ENCODE measurements at regions not wholly inside any gene's neighbourhood (a gene's known extent, or its start where the extent isn't known, plus 50 kb on each side); places are given as distances from the start of the nearest gene placed in this dataset.

- ATAC-seq (no peak), DNase-seq (no peak)
- H3K27me3 ChIP-seq: no peaks in the 10 kb centered on the region
- H3K9me3 ChIP-seq: peaks cover 0 to 14% (median 0%) of the 10 kb centered on the region in 11 donors
- H3K4me1 ChIP-seq: no peaks in the 10 kb centered on the region
- H3K27ac ChIP-seq: no peak overlapping the region
- no peak overlapping the region for H3K4me3 ChIP-seq
- TF ChIP-seq, protein P1, sequence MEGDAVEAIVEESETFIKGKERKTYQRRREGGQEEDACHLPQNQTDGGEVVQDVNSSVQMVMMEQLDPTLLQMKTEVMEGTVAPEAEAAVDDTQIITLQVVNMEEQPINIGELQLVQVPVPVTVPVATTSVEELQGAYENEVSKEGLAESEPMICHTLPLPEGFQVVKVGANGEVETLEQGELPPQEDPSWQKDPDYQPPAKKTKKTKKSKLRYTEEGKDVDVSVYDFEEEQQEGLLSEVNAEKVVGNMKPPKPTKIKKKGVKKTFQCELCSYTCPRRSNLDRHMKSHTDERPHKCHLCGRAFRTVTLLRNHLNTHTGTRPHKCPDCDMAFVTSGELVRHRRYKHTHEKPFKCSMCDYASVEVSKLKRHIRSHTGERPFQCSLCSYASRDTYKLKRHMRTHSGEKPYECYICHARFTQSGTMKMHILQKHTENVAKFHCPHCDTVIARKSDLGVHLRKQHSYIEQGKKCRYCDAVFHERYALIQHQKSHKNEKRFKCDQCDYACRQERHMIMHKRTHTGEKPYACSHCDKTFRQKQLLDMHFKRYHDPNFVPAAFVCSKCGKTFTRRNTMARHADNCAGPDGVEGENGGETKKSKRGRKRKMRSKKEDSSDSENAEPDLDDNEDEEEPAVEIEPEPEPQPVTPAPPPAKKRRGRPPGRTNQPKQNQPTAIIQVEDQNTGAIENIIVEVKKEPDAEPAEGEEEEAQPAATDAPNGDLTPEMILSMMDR (IDR thresholded peaks at IDR 0.05): no peak
- intact Hi-C loops (cut with DNase I): no loop called here
- no peaks in the 10 kb centered on the region for H3K36me3 ChIP-seq
- WGBS, 2 donors: 92% methylated on average over 3 of the region's 3 CpGs
Observed at GRCh38 chr3:88678747-88679146, 428.7 kb upstream of the EPHA3 start.

DNA sequence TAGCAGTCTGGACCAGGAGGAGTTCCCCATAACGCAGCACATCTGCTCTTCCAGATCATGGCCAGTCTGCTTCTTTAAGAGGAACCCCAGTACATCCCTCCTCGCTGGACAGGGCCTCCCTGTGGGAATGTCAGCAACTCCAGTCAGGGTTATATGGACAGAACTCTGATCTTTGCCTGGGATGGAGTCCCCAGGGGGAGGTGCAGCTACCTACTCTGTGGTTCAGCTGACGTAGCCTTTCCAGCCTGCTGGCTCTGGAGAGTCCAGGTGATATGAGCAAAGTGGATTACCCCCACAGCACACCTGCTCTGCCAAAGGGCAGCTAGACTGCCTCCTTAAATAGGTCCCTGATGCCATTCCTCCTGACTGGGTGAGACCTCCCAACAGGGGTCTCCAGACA lies 417.1 kb upstream of the EPHA3 start:
- TF ChIP-seq, protein P1 (IDR thresholded peaks at IDR 0.05): no peak
- WGBS, 2 donors: 82 to 87% methylated on average over 3 of the region's 3 CpGs

GRCh38 chr3:88691081-88691480 lies 416.3 kb upstream of the EPHA3 start:
- DNase-seq (no peak), ATAC-seq (no peak)
- intact Hi-C loops (cut with DNase I): no loop called here
- no peak overlapping the region for H3K4me3 ChIP-seq
- no peaks in the 10 kb centered on the region for H3K27me3 ChIP-seq
- TF ChIP-seq, protein P1 (IDR thresholded peaks at IDR 0.05): no peak
- no peaks in the 10 kb centered on the region for H3K4me1 ChIP-seq
- no peak overlapping the region for H3K27ac ChIP-seq
- peaks cover 0 to 8% (median 0%) of the 10 kb centered on the region in 11 donors for H3K9me3 ChIP-seq
- H3K36me3 ChIP-seq: no peaks in the 10 kb centered on the region
- 90 to 95% methylated on average over 3 of the region's 3 CpGs for WGBS, 2 donors

More for the DNA sequence above, 417.1 kb upstream of the EPHA3 start:
- no peak overlapping the region for H3K27ac ChIP-seq
- DNase-seq (no peak), ATAC-seq (no peak)
- no peaks in the 10 kb centered on the region for H3K27me3 ChIP-seq
- H3K9me3 ChIP-seq: peaks cover 0 to 8% (median 0%) of the 10 kb centered on the region in 11 donors
- no peaks in the 10 kb centered on the region for H3K4me1 ChIP-seq
- intact Hi-C loops (cut with DNase I): no loop called here
- no peak overlapping the region for H3K4me3 ChIP-seq
- H3K36me3 ChIP-seq: no peaks in the 10 kb centered on the region

GRCh38 chr3:88703501-88704059 lies 403.8 kb upstream of the EPHA3 start:
- Histone ChIP-seq H3K36me3 (no peaks in the 10 kb centered on the region), H3K9me3 (no peaks in the 10 kb centered on the region), H3K4me1 (no peaks in the 10 kb centered on the region), H3K27me3 (no peaks in the 10 kb centered on the region), H3K27ac (no peak overlapping the region), H3K4me3 (no peak overlapping the region)
- no peak for ATAC-seq
- WGBS, 2 donors: 72 to 82% methylated on average over 3 of the region's 3 CpGs
- TF ChIP-seq, protein P1 (IDR thresholded peaks at IDR 0.05): no peak
- intact Hi-C loops (cut with DNase I): no loop called here
- no peak for DNase-seq
